ENCODE measurements at regions not wholly inside any gene's neighbourhood (a gene's known extent, or its start where the extent isn't known, plus 50 kb on each side); places are given as distances from the start of the nearest gene placed in this dataset.

- Histone ChIP-seq H2AFZ (ENCODE audit: low read depth, low read length) (no peak overlapping the region), H3K79me2 (ENCODE audit: control insufficient read depth, insufficient read depth, low read length) (no peaks in the 10 kb centered on the region), H3K9me3 (replicated peaks; ENCODE audit: control insufficient read depth, insufficient read depth, low read length) (no peaks in the 10 kb centered on the region), H3K4me2 (ENCODE audit: insufficient read depth, low read length) (no peak overlapping the region), H3K27ac (ENCODE audit: insufficient read depth, low read depth, low read length) (no peak overlapping the region), H3K27me3 (ENCODE audit: control insufficient read depth in 2 of 2, insufficient read depth in 2 of 2, low read length in 2 of 2) (no peaks in the 10 kb centered on the region), H3K9ac (replicated peaks; ENCODE audit: extremely low read depth, insufficient read depth, low read length) (no peak overlapping the region), H3K9me1 (replicated peaks; ENCODE audit: control insufficient read depth, extremely low read depth, insufficient read depth, low read length) (no peaks in the 10 kb centered on the region), H3K36me3 (ENCODE audit: control insufficient read depth in 2 of 2, extremely low read depth in 1 of 2, insufficient read depth in 2 of 2, low read length in 2 of 2) (no peaks in the 10 kb centered on the region), H4K20me1 (replicated peaks; ENCODE audit: control insufficient read depth, extremely low read depth, insufficient read depth, low read length) (no peaks in the 10 kb centered on the region), H3K4me3 (replicated peaks in 1 of 3; ENCODE audit: insufficient read depth in 1 of 3, low read depth in 1 of 3, low read length in 3 of 3) (no peak overlapping the region), H3K4me1 (ENCODE audit: control insufficient read depth, extremely low read depth, insufficient read depth, low read length) (peaks cover 12% of the 10 kb centered on the region)
- DNase-seq (ENCODE audit: low read depth, low spot score) (no peak), FAIRE-seq (no peak)
- TF ChIP-seq CTCF (IDR thresholded peaks at IDR 0.05; ENCODE audit: extremely low read depth in 1 of 2, insufficient read depth in 1 of 2, low read depth in 1 of 2, low read length in 2 of 2) (no peak), POLR2AphosphoS5 (IDR thresholded peaks at IDR 0.05; ENCODE audit: insufficient read depth, low read depth, low read length) (no peak), FOS (IDR thresholded peaks at IDR 0.05; ENCODE audit: borderline replicate concordance, insufficient read depth, low read length) (no peak), JUN (IDR thresholded peaks at IDR 0.05; ENCODE audit: borderline replicate concordance, insufficient read depth, insufficient read length, low read depth) (no peak), GATA2 (IDR thresholded peaks at IDR 0.05; ENCODE audit: insufficient read depth, insufficient read length, low read depth, low read length) (no peak), EZH2 (IDR thresholded peaks at IDR 0.05; ENCODE audit: borderline replicate concordance, low read depth, low read length, severe bottlenecking) (no peak), MYC (IDR thresholded peaks at IDR 0.05; ENCODE audit: low read depth, low read length) (no peak), POLR2A (IDR thresholded peaks at IDR 0.05; ENCODE audit: low read depth, low read length) (no peak)
- TF ChIP-seq, protein P1, sequence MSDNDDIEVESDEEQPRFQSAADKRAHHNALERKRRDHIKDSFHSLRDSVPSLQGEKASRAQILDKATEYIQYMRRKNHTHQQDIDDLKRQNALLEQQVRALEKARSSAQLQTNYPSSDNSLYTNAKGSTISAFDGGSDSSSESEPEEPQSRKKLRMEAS (IDR thresholded peaks at IDR 0.05; ENCODE audit: insufficient read depth, insufficient read length): no peak
- ChIA-PET CTCF (interaction anchor here (0.9 to 6.0 kb wide), 2 partner anchors 119 to 550 kb away, joined by 3 to 203 read pairs; partner anchors contain the start of gene RAP2B), POLR2A (no interaction called here)
- dilution Hi-C loops (cut with MboI; ENCODE audit: extremely low pct_ligation_motif_present, low sequenced_read_pairs): no loop called here
- BruUV-seq (replicated peaks): no TSS peak
- intact Hi-C loops (cut with micrococcal nuclease): no loop called here
Measured at GRCh38 chr3:153045150-153045549, 116.9 kb upstream of the RAP2B start.
